CD14-positive monocyte (primary cell): ENCODE measurements at regions not wholly inside any gene's neighbourhood (a gene's known extent, or its start where the extent isn't known, plus 50 kb on each side); places are given as distances from the start of the nearest gene placed in this dataset.

Source experiments
- DNase-seq, 3 donors: peaks; one replicate each; pipeline ENCODE4 v3.0.0-alpha.2; 2011 to 2022
- H2AFZ ChIP-seq: 2 replicates; pipeline ENCODE4 v1.6.0; 2012; ENCODE audit warnings: mild to moderate bottlenecking, low read depth, low read length, inconsistent platforms; ENCODE audit not compliant: insufficient read depth, poor library complexity, severe bottlenecking
- H3K27ac ChIP-seq, 2 donors: 1 replicate in 1 of 2; 2 replicates in 1 of 2; pipeline ENCODE4 v1.5.1; 2012 to 2013; ENCODE audit warnings: low read length in 2 of 2, control low read depth in 1 of 2, inconsistent platforms in 1 of 2, low read depth in 1 of 2, mild to moderate bottlenecking in 1 of 2
- H3K27me3 ChIP-seq, 2 donors: one replicate each; pipeline versions ENCODE4 v1.6.0 to v1.6.1; 2011 to 2013; ENCODE audit warnings: low read length in 2 of 2; ENCODE audit not compliant: control insufficient read depth in 2 of 2, insufficient read depth in 2 of 2
- H3K36me3 ChIP-seq, 2 donors: replicated peaks in 1 of 2; 1 replicate in 1 of 2; 2 replicates in 1 of 2; pipeline versions ENCODE4 v1.5.1 to v1.6.1; 2012 to 2013; ENCODE audit warnings: low read length in 2 of 2, control low read depth in 1 of 2, inconsistent platforms in 1 of 2, mild to moderate bottlenecking in 1 of 2; ENCODE audit not compliant: insufficient read depth in 2 of 2, control insufficient read depth in 1 of 2
- H3K4me1 ChIP-seq, 2 donors: 1 replicate in 1 of 2; 2 replicates in 1 of 2; pipeline versions ENCODE4 v1.5.1 to v1.6.1; 2012 to 2013; ENCODE audit warnings: low read length in 2 of 2, control low read depth in 1 of 2, inconsistent platforms in 1 of 2, mild to moderate bottlenecking in 1 of 2, moderate library complexity in 1 of 2; ENCODE audit not compliant: insufficient read depth in 2 of 2, control insufficient read depth in 1 of 2
- H3K4me2 ChIP-seq: replicated peaks from 2 replicates; pipeline ENCODE3; 2012; ENCODE audit warnings: low read length, moderate library complexity, mild to moderate bottlenecking; ENCODE audit not compliant: poor library complexity, severe bottlenecking; ENCODE audit errors: extremely low read depth
- H3K4me3 ChIP-seq, 3 experiments: fragments of 200-600 bp in 1 of 3; sonication (generic) in 1 of 3; replicated peaks in 1 of 3; 1 replicate in 2 of 3; 2 replicates in 1 of 3; pipeline ENCODE4 v1.5.1; 2011 to 2013; ENCODE audit warnings: low read length in 3 of 3, mild to moderate bottlenecking in 3 of 3, control low read depth in 2 of 3, low read depth in 2 of 3, inconsistent platforms in 1 of 3, moderate library complexity in 1 of 3
- H3K79me2 ChIP-seq: 2 replicates; pipeline ENCODE4 v1.6.0; 2012; ENCODE audit warnings: mild to moderate bottlenecking, control low read depth, inconsistent platforms, low read length, moderate library complexity; ENCODE audit not compliant: insufficient read depth
- H3K9ac ChIP-seq: 2 replicates; pipeline ENCODE4 v1.6.0; 2017; ENCODE audit warnings: low read length, mild to moderate bottlenecking; ENCODE audit not compliant: insufficient read depth, poor library complexity, severe bottlenecking
- H3K9me3 ChIP-seq, 2 donors: replicated peaks in 1 of 2; 1 replicate in 1 of 2; 2 replicates in 1 of 2; pipeline versions ENCODE4 v1.5.1 to v1.6.1; 2012 to 2013; ENCODE audit warnings: low read length in 2 of 2, control low read depth in 1 of 2; ENCODE audit not compliant: control insufficient read depth in 1 of 2, insufficient read depth in 1 of 2
- H4K20me1 ChIP-seq: 2 replicates; pipeline ENCODE4 v1.6.0; 2012; ENCODE audit warnings: mild to moderate bottlenecking, low read length, control low read depth, moderate library complexity; ENCODE audit not compliant: insufficient read depth
- H3K27ac Mint-ChIP-seq, 7 donors: one replicate each; pipeline ENCODE4 v1.8.0; 2020; ENCODE audit warnings: mild to moderate bottlenecking in 7 of 7, mixed read lengths in 7 of 7, moderate library complexity in 6 of 7, inconsistent platforms in 2 of 7
- H3K27me3 Mint-ChIP-seq, 3 donors: one replicate each; pipeline ENCODE4 v1.8.0; 2021 to 2022; ENCODE audit warnings: low read depth in 3 of 3, mild to moderate bottlenecking in 3 of 3, mixed read lengths in 3 of 3, moderate library complexity in 3 of 3, inconsistent platforms in 1 of 3
- H3K36me3 Mint-ChIP-seq, 2 donors: one replicate each; pipeline ENCODE4 v1.8.0; 2020; ENCODE audit warnings: mixed read lengths in 2 of 2, inconsistent platforms in 1 of 2, mild to moderate bottlenecking in 1 of 2
- H3K4me1 Mint-ChIP-seq: one replicate; pipeline ENCODE4 v1.8.0; 2020; ENCODE audit warnings: mild to moderate bottlenecking, mixed read lengths
- H3K4me3 Mint-ChIP-seq, 2 donors: one replicate each; pipeline ENCODE4 v1.8.0; 2020; ENCODE audit warnings: mild to moderate bottlenecking in 2 of 2, mixed read lengths in 2 of 2, moderate library complexity in 1 of 2
- H3K9me3 Mint-ChIP-seq, 7 donors: one replicate each; pipeline ENCODE4 v1.8.0; 2020 to 2022; ENCODE audit warnings: mixed read lengths in 7 of 7, mild to moderate bottlenecking in 6 of 7, moderate library complexity in 6 of 7, inconsistent platforms in 2 of 7
- CTCF ChIP-seq: fragments of 200-600 bp; IDR thresholded peaks from one replicate; pipeline ENCODE4 v1.8.0; 2022; ENCODE audit warnings: antibody characterized with exemption, mild to moderate bottlenecking
- WGBS: methylation state at CpG from one replicate; pipeline ENCODE4 v1.1.5; 2013; ENCODE audit warnings: missing lambda C conversion rate; ENCODE audit not compliant: insufficient coverage; 5-methylcytosine and 5-hydroxymethylcytosine counted together
- intact Hi-C, 2 donors: fragments of 100-400 bp; cut with micrococcal nuclease; formaldehyde crosslinking; loops; one replicate each; pipeline versions ENCODE4 v1.15.0 to v1.15.1; 2023

GRCh38 chr2:235391921-235392615 is 101.8 kb upstream of the AGAP1 start:
- Mint-ChIP-seq H3K27me3 (peaks cover 7 to 27% (median 23%) of the 10 kb centered on the region in 3 donors), H3K9me3 (peaks cover 4 to 25% (median 9%) of the 10 kb centered on the region in 7 donors), H3K27ac (no peak overlapping the region), H3K4me3 (no peak overlapping the region), H3K4me1 (peaks cover 5% of the 10 kb centered on the region), H3K36me3 (no peaks in the 10 kb centered on the region)
- no peak overlapping the region for H3K4me3 ChIP-seq
- no peaks in the 10 kb centered on the region for H3K27me3 ChIP-seq
- H3K36me3 ChIP-seq = no peaks in the 10 kb centered on the region
- 90% methylated on average over 28 of the region's 28 CpGs for WGBS
- no peak for DNase-seq
- no peak overlapping the region for H2AFZ ChIP-seq
- no peak for TF ChIP-seq CTCF
- H4K20me1 ChIP-seq = no peaks in the 10 kb centered on the region
- peaks cover 0 to 27% of the 10 kb centered on the region in 2 donors for H3K9me3 ChIP-seq
- H3K79me2 ChIP-seq = no peaks in the 10 kb centered on the region
- H3K4me1 ChIP-seq = no peaks in the 10 kb centered on the region
- no peak overlapping the region for H3K4me2 ChIP-seq
- no peak overlapping the region for H3K9ac ChIP-seq
- intact Hi-C loops = no loop called here
- H3K27ac ChIP-seq = no peak overlapping the region

- H3K27ac ChIP-seq = no peak overlapping the region
- no peaks in the 10 kb centered on the region for H3K36me3 Mint-ChIP-seq
- no peak overlapping the region for H3K4me3 ChIP-seq
- H3K4me1 ChIP-seq = no peaks in the 10 kb centered on the region
- H3K4me3 Mint-ChIP-seq = no peak overlapping the region
- H4K20me1 ChIP-seq = no peaks in the 10 kb centered on the region
- H3K9me3 Mint-ChIP-seq = peaks cover 6 to 25% (median 12%) of the 10 kb centered on the region in 7 donors
- no peak overlapping the region for H3K4me2 ChIP-seq
- H2AFZ ChIP-seq = no peak overlapping the region
- peaks cover 9 to 23% (median 23%) of the 10 kb centered on the region in 3 donors for H3K27me3 Mint-ChIP-seq
- no peak for TF ChIP-seq CTCF
- H3K9me3 ChIP-seq = peaks cover 0 to 27% of the 10 kb centered on the region in 2 donors
- H3K79me2 ChIP-seq = no peaks in the 10 kb centered on the region
- intact Hi-C loops = no loop called here
- H3K4me1 Mint-ChIP-seq = peaks cover 5% of the 10 kb centered on the region
- 88% methylated on average over 8 of the region's 12 CpGs for WGBS
- H3K27ac Mint-ChIP-seq = no peak overlapping the region
- DNase-seq = no peak
- no peaks in the 10 kb centered on the region for H3K27me3 ChIP-seq
- no peak overlapping the region for H3K9ac ChIP-seq
- H3K36me3 ChIP-seq = no peaks in the 10 kb centered on the region
Measured at GRCh38 chr2:235394278-235394828, 99.5 kb upstream of the AGAP1 start.
